Cardiac fibroblast (primary cell): ENCODE measurements at regions not wholly inside any gene's neighbourhood (a gene's known extent, or its start where the extent isn't known, plus 50 kb on each side); places are given as distances from the start of the nearest gene placed in this dataset.

Experiments
- DNase-seq, 2 donors: peaks; one replicate each; pipeline versions ENCODE4 v3.0.0 to v3.0.0-alpha.2; 2010; ENCODE audit warnings: low read depth in 2 of 2
- H3K4me3 ChIP-seq, 2 donors: replicated peaks in 1 of 2; 1 replicate in 1 of 2; 2 replicates in 1 of 2; pipeline ENCODE4 v1.5.1; 2011; ENCODE audit warnings: low read depth in 2 of 2, low read length in 2 of 2, mild to moderate bottlenecking in 2 of 2, moderate library complexity in 1 of 2
- CTCF ChIP-seq: IDR thresholded peaks from one replicate; pipeline ENCODE4 v1.5.1; 2011; ENCODE audit warnings: low read depth, mild to moderate bottlenecking, low read length, inconsistent platforms

GRCh38 chr4:180962268-180962667, 1280.9 kb upstream of the TENM3 start:
- H3K4me3 ChIP-seq = no peak overlapping the region
- no peak for TF ChIP-seq CTCF
- DNase-seq = no peak

DNA sequence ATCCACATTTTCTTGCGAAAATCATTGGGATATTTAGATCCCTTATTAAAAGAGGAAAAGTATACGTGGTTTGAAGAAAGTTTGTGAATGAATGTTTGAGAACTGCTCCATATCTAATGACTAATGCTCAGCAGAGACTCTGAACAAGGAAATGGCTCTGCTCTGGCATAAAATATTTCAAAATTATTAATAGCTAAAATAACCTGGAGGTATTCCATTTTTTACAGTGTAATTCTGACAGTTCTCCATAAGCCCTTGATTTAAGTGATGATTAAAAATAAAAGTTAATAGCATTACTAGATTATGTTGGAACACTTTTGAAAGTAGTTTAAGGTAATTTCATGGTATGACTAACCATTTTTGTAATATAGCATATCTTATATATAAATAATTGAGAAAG, 1276.9 kb upstream of the TENM3 start:
- DNase-seq = no peak
- no peak for TF ChIP-seq CTCF
- no peak overlapping the region for H3K4me3 ChIP-seq

DNA sequence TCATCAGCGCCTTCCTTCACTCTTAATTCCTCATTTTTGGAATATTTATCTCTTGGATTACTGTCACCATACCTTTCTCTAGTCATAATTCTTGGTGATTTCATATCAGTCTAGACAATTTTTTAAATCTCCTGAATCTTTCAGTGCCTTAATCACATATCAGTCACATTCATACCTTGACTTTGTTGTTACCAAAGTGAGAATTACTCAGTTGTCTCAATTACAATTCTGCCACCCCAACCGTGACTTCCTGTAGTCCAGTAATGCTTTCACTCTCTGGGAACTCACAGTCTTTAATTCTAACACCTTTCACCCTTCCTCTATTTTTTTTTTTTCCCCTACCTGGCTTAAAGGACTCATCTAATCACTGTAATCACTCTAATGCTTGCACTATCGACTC, 1275.3 kb upstream of the TENM3 start:
- TF ChIP-seq CTCF = no peak
- no peak for DNase-seq
- no peak overlapping the region for H3K4me3 ChIP-seq

DNA sequence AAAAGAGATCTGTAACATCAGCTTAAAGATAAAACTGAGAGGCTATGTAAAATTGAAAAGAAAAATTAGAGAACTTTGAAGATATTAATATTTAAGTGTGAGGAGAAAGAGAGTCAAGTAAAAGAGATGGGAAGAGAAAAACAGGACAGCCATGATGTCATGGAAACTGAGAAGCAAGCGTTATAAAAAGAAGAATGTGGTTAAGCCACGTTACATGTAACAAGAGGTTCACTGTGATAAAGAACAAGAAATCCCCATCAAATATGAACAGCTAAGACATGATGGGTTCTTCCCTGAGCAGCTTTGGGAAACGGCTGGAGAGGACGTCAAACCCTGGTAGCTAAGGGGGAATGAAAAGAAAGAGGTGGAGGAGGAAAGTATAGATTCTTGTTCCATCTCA, 1269.3 kb upstream of the TENM3 start:
- no peak for TF ChIP-seq CTCF
- DNase-seq = no peak
- no peak overlapping the region for H3K4me3 ChIP-seq

GRCh38 chr4:180990931-180991330, 1252.3 kb upstream of the TENM3 start:
- TF ChIP-seq CTCF = no peak
- H3K4me3 ChIP-seq = no peak overlapping the region
- no peak for DNase-seq

DNA sequence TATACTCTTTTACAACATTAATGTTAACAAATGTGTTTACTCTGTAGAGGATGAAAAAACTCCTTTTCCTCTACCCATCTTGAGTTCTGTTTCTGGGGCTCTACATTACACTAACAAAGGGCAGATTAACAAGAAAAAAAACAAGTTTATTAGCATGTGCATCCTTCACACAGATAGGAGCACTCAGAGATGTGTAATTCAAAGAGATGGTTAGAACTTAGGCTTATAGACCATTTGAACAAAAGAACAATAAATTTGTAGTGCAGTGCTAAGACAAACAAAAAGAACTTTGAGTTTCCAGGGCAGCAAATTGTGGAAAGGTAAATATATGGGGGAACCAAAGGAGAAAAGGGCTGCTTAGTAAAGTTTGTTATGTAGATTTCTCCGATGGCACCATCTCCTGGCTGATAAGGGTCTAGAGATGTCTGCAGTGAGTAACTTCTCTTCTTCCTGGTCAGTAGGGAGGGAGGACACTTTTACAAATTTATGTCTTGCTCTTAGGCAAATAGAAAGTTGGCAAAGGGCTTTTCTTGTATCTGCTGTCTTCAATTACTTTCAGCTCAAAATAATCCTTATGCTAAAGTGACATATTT, 1249.9 kb upstream of the TENM3 start:
- TF ChIP-seq CTCF = no peak
- H3K4me3 ChIP-seq = no peak overlapping the region
- no peak for DNase-seq

GRCh38 chr4:180994722-180995121, 1248.5 kb upstream of the TENM3 start:
- DNase-seq = no peak
- no peak overlapping the region for H3K4me3 ChIP-seq
- TF ChIP-seq CTCF = no peak
